GM21367 (cell line): ENCODE measurements at regions not wholly inside any gene's neighbourhood (a gene's known extent, or its start where the extent isn't known, plus 50 kb on each side); places are given as distances from the start of the nearest gene placed in this dataset.

Source experiments
- ATAC-seq: cut with Tn5 transposase; IDR thresholded peaks from one replicate; pipeline ENCODE4 v1.9.1; 2021; ENCODE audit not compliant: unreplicated experiment

DNA sequence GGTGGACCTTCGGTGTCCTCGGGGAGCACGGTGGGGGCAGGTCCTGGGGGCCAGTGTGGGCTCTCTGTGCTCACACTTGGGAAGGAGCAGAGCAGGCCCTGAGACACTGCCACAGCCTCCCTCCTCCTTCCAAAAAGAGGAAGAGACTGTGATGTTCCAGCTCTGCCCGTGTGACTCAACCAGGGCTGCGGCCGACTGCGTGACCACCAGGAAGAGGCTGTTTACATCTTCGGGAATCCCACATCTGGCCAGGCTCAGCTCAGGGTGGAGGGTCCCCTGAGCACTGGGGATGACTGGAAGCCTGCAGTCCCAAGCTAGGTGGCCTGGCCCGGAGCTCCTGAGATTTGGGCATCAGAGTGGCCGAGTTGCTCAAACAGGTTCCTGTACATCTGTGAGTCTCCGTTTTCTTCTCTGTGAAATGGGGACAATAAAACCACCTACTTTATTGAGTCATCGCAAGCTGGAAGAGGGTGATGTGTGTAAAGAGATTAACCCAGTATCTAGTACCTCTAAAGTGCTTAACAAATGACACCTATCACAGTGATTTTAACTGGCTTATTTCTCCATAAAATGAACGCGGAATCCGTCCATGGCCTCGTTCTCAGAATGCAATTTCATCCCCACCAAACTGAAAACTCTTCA lies 242.1 kb downstream of the DLL1 start:
- ATAC-seq: no peak

DNA sequence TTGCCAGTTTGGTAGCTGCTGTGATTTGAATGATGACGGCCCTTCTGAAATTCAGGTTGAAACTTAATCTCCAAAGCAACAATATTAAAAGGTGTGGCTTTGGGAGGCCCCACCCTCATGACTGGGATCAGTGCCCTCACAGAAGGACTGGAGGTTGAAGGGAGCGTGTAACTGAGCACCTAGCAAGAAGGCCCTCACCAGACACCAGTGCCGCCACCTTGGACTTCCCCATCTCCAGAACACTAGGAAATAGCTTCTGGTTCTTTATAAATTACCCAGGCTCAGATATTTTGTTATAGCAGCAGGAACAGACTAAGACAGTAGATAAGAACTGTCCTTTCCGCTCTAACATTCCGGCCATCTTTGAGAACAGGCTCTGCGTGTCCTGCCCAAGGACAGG lies 243.1 kb downstream of the DLL1 start:
- no peak for ATAC-seq

DNA sequence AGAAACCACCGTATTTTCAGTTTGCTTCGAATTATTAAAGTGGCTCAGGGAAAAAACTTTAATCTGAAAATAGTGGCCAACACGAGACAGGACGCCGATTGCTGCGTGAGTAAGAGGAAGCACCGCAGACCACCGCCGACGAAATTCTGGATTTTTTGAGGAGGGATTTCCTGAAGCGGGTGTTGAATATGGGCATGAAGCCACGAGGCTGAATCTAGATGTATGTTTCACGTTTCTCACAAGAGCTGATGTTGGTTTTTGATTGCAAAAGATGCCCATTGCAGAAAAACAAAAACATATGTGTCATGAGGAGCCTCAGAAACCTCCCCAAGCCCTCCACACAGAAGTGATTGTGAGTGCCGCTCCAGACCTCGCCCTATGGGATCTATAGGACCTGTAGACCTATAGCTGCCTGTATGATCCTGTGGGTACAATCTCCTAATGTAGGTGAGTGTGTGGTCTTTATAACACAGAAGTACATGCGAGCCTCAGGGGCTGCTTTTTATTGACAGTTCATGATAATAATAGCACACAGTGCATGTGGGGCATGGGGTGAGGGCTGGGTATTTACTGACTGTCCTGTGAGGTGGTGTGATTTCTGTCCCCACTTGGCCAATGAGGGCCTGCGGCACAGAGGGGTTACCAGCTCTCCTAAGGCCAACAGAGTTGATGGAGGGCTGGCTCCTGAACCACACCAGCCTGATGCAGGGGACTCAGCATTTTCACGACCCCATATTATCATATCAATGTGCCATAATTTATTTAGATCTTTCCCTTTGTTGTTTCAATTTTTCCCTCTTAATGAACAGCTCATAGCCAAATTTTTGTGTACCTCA lies 243.9 kb downstream of the DLL1 start:
- no peak for ATAC-seq

DNA sequence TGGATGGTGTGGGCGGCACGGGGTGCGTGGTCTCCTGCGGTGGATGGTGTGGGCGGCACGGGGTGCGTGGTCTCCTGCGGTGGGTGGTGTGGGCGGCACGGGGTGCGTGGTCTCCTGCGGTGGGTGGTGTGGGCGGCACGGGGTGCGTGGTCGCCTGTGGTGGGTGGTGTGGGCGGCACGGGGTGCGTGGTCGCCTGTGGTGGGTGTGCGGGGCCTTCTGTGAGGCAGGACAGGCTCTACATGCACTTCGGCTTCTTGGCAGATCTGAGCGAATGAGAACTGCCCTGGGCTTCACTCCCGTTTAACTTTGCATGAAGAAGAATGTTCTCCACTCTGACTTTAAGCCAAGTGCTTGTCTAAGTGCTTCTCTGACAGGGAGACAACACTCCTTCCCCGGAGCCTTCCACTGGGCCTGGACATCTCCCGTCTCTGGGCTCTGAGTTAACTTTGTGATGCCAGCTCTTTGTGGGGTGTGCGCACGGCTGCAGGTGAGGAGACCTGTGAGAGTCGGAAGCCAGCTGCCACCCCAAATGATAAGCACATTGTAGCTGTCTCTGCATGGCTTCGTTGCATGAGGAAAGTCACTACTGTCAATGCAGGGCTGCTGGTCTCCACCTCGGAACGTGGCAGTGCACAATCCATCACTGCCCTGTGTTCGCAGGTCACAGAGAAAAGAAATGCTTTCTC lies 244.8 kb downstream of the DLL1 start:
- no peak for ATAC-seq

DNA sequence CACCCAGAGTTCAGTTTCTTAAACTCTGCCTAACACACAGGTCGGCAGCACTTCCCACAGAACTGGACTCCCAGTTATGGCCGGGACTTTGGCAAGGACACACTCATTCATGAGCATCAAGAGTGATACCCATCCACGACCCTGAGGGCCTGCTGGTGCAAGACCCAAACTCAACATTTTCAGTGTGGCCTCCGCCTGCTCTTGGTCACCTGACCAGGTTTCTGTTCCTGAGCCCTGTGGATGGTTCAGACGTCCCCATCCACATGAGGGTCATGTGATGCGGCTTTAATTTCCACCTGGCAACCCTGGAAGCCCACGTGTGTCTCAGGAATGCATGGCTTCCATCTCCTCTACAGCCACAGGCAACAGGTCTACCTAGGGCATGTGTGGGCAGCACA lies 245.3 kb downstream of the DLL1 start:
- ATAC-seq: no peak

DNA sequence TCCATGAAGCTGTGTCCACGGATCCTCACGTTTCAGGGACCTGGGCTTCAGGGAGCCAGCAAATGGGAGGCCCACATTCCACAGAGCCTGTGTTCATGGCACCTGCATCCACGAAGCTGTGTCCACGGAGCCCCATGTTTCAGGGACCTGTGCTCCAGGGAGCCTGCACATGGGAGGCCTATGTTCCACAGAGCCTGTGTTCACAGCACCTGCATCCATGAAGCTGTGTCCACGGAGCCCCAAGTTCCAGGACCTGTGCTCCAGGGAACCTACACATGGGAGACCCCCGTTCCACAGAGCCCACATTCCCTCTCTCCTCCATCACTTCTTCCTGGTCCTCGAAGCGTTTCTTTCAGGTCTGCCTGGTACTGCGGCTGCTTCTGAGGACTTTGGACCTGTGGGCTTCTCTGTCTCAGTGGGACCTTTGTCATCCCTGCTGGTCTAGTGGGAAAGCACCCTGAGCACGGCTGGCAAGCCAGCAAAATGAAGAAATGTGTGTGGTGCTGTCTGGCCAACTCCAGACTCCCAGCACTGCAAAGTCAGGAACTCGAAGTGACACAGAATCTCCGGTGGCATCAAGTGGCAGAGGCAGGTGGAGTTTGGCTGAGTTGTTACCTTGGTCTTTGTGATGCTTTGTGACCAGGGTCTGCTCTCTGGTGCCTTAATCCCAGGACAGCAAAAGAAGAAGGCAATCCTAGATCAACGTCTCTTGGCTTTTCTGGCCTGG lies 245.9 kb downstream of the DLL1 start:
- ATAC-seq: no peak

DNA sequence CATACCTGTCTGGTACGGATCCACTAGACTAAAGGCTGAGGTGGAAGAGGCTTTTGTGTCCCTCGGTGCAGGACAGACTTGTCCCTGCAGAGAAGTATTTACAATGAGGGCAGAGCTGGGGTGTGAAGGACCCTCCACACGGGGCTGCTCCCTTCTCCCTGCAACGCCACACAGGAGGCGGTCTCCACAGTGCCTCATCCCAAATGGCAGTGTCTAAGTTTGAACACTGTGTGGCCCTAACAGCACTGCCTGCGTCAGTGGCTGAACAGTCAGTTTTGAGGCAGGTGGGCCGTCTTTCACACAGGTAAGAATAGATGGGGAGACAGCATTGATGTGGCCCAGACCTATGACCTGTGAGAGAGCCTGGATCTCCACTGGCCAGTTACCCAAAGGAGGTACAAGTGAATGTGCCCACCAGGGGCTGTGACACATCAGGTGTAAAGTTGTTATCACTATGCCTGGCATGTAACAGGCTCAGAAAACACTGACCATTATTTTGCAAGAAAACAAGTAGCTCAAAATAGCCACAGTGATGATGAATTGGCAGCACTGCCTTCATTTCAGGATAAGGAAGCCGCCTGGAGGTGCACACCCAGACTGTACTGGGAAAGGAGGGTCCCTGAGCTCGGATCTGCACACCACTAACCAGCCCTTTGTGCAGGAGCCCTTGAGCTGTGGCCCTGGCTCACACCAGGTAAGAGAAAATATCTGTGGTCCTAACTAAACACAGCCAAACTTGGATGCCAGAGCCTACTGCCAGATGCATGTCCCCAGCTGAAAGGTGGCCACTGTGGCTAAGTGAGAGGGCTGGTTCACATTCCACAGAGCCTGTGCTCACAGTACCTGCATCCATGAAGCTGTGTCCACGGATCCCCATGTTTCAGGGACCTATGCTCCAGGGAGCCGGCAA lies 246.7 kb downstream of the DLL1 start:
- no peak for ATAC-seq

DNA sequence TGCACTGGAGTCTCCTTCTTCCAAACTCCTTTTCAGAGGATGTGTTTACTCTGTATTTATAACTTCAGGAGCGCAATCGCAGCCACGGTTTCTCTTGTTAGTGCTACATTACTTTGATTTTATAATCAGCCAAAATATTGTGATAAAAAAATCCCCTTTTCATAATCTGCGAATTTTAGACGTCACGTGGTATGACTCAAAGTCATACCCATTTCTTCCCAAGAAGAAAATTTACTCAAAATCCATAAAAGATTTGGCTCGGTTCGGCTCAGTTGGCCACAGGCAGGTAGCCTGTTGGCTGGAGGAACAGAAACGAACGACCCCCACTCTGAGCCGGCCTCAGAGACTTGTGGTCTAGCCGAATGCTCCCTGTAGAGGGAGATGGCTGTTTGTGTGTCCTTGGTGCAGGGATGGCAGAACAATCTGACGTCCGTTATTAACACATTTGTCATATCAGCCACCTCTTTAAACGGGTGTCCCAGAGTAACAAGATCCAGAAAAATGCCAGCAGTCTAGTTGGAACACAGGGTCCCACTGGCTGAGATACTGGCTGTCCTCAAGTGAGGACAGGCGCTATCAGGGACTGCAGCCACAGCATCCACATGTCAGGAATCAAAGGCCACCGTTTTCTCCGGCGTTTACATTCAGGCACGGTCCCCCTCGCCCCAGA lies 247.6 kb downstream of the DLL1 start:
- no peak for ATAC-seq

DNA sequence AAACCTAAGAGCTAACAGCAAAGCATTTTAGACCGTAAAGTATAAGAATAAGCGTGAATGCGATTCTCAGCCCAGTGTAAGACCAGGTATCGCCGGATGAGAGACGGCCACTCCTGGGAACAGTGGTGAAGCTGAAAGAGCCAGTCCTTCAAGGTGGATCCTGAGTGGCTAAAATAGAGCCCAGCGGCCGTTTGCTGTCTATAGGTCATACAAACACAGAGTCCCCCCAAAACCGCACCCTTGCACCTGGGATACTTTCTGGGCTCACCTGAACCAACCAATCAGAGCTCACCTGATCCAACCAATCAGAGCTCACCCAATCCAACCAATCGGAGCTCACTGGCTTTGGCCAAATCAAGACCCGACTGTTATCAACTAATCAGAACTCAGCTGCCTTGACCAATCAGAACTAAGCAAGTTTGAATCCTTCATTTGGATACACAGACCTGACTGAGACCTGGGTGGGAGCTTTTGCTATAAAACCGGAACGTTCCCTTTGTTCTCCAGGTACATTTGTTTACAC lies 248.2 kb downstream of the DLL1 start:
- no peak for ATAC-seq

DNA sequence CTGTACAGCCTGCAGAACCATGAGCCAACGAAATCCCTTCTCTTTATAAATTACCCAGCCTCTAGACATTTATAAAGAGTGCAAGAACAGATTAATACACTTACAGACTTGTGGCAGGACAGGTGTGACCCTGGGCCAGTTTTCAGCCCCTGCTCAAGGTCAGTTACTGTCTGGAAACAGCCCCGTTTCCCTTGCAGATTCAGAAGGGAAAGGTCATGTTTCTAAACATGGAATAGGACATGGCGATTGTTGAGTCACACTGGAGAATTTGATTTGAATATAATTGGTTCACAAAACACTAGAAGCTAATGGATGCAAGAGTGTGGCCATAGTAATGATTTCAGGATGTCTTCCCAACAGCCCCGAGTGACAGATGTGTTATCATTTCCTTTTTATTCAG lies 248.8 kb downstream of the DLL1 start:
- no peak for ATAC-seq

DNA sequence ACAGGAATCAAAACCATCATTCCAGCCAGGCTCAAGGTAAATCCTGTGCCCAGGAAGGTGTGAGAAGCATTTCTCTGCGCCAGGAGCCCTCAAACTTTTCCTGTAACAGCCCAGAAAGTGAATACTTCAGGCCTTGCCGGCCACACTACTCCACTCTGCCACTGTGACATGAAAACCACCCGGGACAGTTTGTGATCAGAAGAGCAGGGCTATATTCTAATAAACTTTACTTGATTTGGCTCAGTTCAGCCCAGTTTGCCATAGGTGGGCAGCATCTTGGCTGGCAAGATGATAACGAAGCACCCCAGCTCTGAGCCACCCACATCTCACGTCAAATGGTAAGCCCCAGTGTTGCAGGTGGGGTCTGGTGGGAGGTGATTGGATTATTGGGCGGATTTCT lies 249.4 kb downstream of the DLL1 start:
- ATAC-seq: no peak

DNA sequence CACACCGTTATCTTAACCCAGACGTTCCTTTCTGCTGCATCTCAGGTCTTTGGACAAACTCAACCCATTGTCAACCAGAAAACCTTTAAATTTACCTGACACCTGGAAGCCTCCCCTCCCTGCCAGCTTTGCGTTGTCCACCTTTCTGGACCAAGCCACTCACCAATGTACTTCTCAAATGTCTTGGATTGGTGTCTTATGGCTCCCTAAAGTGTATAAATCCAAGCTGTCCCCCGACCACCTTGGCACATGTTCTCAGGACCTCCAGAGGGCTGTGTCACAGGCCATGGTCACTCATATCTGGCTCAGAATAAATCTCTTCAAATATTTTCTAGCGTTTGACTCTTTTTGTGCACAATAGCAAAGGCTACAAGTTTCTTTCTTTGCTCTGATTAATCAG lies 250.0 kb downstream of the DLL1 start:
- ATAC-seq: no peak

DNA sequence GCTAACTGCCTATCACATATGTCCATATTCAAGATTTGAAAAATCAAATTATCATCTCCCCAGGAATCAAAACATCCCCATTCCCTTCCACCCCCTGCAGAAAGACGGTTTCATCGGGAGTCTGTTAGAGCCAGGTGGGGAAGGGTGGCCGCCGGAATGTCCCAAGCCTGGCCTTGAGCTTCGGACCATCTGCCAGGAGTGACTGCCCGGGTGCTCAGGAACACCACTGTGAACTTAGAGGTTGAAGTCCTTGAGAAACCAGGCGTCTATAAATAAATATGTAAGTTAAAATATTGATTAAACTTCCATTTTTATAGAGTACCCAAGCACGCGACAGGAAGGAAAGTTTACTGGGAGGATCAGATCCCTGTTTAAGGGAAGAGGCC lies 250.8 kb downstream of the DLL1 start:
- ATAC-seq: no peak

DNA sequence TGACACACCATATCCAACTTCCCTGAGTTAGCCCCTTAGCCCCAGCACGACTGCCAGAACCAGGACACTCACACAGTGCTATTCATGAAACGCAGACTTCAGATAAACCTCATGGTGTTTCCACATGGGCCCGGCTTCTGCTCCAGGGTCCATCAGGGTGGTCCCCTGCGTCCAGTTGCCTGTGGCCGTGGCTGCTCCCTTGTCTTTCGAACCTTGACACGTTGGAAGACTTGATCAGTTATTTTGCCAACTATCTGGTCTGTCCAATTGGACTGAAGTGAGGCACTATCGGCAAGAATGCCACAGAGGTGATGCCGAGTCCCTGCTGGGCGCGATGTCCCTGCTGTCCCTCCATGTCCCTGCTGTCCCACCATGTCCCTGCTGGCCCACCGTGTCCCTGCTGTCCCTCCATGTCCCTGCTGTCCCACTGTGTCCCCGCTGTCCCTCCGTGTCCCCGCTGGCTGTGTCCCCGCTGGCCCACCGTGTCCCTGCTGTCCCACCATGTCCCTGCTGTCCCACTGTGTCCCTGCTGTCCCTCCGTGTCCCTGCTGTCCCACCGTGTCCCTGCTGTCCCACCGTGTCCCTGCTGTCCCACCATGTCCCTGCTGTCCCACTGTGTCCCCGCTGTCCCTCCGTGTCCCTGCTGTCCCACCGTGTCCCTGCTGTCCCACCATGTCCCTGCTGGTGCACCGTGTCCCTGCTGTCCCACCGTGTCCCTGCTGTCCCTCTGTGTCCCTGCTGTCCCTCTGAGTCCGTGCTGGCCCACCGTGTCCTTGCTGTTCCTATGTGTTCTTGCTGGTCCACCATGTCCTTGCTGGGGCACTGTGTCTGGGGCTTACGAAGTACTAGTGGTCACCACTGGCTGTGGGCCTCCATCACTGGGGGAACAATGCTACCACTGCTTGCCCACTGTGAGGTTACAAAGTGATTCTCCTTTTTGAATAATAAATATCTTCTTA lies 251.4 kb downstream of the DLL1 start:
- no peak for ATAC-seq

DNA sequence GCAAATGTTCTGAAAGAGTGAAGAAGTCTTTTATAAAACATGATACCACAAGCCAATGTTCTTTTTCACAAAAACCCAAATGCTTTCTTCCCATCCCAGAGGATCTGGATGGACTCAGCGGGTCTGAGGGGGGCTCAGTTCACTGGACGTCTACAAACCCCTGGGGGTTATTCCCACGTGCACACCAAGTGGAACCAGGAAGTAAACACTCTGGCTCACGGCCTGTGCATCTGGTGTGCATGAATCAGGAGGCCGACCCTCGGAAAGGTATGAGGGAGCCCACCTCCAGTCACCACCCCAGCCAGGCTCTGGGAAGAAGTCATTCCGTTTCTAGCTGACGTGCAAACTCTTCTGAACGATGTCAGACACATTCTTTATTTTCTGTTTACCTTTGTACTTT lies 252.2 kb downstream of the DLL1 start:
- no peak for ATAC-seq

DNA sequence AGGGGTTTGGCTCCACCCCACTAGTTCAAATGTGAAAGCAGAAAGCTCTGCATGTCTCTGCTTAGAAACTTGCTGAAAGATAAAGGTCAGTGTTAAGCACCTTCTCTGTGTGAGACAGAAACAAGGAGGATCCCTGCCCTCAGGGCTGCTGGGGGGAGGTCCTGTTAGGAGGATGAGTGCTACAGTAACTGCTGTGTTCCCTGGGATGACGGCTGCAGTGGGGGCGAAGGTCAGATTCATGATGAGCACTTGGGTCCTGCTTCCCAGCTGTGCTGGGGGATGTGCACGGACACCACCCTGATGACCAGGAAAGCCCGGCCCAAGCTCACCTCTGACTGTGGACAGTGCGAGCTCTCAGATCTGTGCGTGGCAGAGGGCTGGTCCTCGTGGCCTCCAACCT lies 252.6 kb downstream of the DLL1 start:
- no peak for ATAC-seq

DNA sequence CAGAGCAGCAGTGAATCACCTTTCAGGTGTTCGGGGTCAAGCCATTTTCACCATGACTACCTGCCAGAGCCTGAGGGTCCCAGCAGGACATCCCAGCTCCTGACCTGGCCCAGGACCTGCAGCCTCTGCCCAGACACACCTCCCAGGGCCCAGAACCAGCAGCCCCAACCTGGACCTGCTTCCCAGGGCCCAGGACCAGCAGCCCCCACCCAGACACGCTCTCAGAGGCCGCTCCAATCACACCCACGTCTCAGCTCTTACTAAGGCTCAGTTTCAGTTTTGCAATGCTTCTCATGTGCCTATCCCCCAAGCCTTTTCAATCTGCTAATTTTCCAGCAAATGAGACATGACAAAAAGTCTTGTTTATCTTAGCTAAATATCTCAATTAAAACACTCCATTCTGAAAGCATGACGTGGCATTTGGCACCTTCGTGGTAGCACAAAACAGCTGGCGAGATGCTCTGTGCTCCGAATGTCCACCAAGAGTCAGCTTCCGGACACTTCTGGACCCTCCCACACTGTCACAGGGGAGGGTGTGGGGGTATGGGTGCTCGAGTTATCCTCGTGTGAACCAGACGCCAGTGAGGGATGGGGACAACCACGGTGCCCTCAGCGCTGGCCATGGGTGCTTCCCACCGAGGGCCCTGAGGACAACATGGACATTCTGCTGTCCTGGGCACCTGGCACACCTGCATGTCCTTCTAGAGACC lies 253.2 kb downstream of the DLL1 start:
- ATAC-seq: no peak

DNA sequence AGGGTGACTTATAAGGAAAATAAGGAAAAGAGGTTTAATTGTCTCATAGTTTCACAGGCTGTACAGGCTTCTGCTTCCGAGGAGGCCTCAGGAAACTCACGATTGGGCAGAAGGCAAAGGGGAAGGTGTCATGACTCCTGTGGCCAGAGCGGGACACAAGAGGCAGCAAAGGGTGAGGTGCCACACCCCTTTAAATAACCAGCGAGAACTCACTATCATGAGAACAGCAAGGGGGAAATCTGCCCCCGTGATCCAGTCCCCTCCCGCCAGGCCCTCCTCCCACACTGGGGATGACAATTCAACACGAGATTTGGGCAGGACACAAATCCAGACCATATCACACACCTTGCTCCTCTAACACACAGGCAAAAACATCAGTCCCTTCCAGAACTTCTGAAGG lies 254.0 kb downstream of the DLL1 start:
- ATAC-seq: no peak
